Smooth muscle cell (in vitro differentiated cells): ENCODE measurements at regions not wholly inside any gene's neighbourhood (a gene's known extent, or its start where the extent isn't known, plus 50 kb on each side); places are given as distances from the start of the nearest gene placed in this dataset.

Experiments used
- DNase-seq: peaks from one replicate; lab custom pipeline; 2025; ENCODE audit not compliant: unreplicated experiment; lab: John Stamatoyannopoulos, UW
- H2AFZ ChIP-seq: fragments of 200-600 bp; sonication (generic); 2 replicates; pipeline ENCODE4 v1.6.0; 2016; ENCODE audit warnings: antibody characterized with exemption, low read depth, mild to moderate bottlenecking
- H3F3A ChIP-seq: fragments of 200-600 bp; sonication (generic); 2 replicates; pipeline ENCODE4 v1.6.0; 2017; ENCODE audit warnings: antibody characterized with exemption, low read depth
- H3K27ac ChIP-seq: fragments of 200-600 bp; sonication (generic); 2 replicates; pipeline ENCODE4 v1.5.1; 2016; ENCODE audit warnings: low read depth, mild to moderate bottlenecking
- H3K27me3 ChIP-seq: fragments of 200-600 bp; sonication (generic); 2 replicates; pipeline ENCODE4 v1.6.1; 2016; ENCODE audit warnings: low read depth, mild to moderate bottlenecking
- H3K36me3 ChIP-seq: fragments of 200-600 bp; sonication (generic); 2 replicates; pipeline ENCODE4 v1.5.1; 2016; ENCODE audit warnings: low read depth
- H3K4me1 ChIP-seq: fragments of 200-600 bp; sonication (generic); 2 replicates; pipeline ENCODE4 v1.5.1; 2016; ENCODE audit warnings: low read depth
- H3K4me2 ChIP-seq: fragments of 200-600 bp; sonication (generic); 2 replicates; pipeline ENCODE4 v1.6.0; 2016; ENCODE audit warnings: mild to moderate bottlenecking
- H3K4me3 ChIP-seq: fragments of 200-600 bp; sonication (generic); 2 replicates; pipeline ENCODE4 v1.5.1; 2016; ENCODE audit warnings: mild to moderate bottlenecking
- H3K79me2 ChIP-seq: fragments of 200-600 bp; sonication (generic); 2 replicates; pipeline ENCODE4 v1.6.0; 2016; ENCODE audit warnings: low read depth, mild to moderate bottlenecking
- H3K9ac ChIP-seq: fragments of 200-600 bp; sonication (generic); 2 replicates; pipeline ENCODE4 v1.6.0; 2016; ENCODE audit warnings: low read depth
- H3K9me3 ChIP-seq: fragments of 200-600 bp; sonication (generic); replicated peaks from 2 replicates; pipeline ENCODE4 v1.5.1; 2016; ENCODE audit warnings: low read depth
- H4K20me1 ChIP-seq: fragments of 200-600 bp; sonication (generic); 2 replicates; pipeline ENCODE4 v1.6.0; 2016; ENCODE audit warnings: low read depth
- WGBS: methylation state at CpG from one replicate; pipeline ENCODE4 v1.1.7; 2016; ENCODE audit warnings: low lambda C conversion rate; 5-methylcytosine and 5-hydroxymethylcytosine counted together
- TF ChIP-seq, protein P1 (sequence below): fragments of 200-600 bp; sonication (generic); IDR thresholded peaks from 2 replicates; pipeline ENCODE4 v1.5.1; 2017; ENCODE audit warnings: borderline replicate concordance, mild to moderate bottlenecking, antibody characterized with exemption; ENCODE audit not compliant: insufficient read depth, poor library complexity, severe bottlenecking

DNA sequence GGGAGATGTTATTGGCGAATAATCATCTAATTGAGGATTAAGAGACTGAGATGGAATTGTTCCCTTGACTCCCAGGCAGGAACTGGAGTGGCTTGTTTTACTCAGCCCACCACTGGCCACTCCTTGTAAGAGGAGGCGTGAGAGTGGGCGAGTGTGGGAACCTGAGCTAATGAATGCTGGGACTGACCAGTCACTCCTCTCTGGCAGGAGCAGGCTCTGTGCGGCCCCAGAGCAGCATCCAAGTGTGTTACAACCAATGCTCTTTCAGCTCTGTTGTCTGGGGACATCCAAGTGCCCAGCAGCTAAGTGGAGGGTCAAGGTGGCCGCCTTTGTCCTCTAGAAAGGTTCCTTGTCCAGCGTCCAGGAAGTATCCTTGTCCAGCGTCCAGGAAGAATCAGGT is 739.9 kb downstream of the CDH8 start:
- TF ChIP-seq, protein P1, sequence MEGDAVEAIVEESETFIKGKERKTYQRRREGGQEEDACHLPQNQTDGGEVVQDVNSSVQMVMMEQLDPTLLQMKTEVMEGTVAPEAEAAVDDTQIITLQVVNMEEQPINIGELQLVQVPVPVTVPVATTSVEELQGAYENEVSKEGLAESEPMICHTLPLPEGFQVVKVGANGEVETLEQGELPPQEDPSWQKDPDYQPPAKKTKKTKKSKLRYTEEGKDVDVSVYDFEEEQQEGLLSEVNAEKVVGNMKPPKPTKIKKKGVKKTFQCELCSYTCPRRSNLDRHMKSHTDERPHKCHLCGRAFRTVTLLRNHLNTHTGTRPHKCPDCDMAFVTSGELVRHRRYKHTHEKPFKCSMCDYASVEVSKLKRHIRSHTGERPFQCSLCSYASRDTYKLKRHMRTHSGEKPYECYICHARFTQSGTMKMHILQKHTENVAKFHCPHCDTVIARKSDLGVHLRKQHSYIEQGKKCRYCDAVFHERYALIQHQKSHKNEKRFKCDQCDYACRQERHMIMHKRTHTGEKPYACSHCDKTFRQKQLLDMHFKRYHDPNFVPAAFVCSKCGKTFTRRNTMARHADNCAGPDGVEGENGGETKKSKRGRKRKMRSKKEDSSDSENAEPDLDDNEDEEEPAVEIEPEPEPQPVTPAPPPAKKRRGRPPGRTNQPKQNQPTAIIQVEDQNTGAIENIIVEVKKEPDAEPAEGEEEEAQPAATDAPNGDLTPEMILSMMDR, result no peak
- Histone ChIP-seq H3K9ac (no peak overlapping the region), H3F3A (no peaks in the 10 kb centered on the region), H3K79me2 (no peaks in the 10 kb centered on the region), H4K20me1 (no peaks in the 10 kb centered on the region), H3K4me3 (no peak overlapping the region), H3K9me3 (no peaks in the 10 kb centered on the region), H2AFZ (no peak overlapping the region), H3K27ac (no peak overlapping the region), H3K4me1 (no peaks in the 10 kb centered on the region), H3K36me3 (no peaks in the 10 kb centered on the region), H3K4me2 (no peak overlapping the region), H3K27me3 (no peaks in the 10 kb centered on the region)
- 95% methylated on average over 7 of the region's 7 CpGs for WGBS
- DNase-seq, result no peak

DNA sequence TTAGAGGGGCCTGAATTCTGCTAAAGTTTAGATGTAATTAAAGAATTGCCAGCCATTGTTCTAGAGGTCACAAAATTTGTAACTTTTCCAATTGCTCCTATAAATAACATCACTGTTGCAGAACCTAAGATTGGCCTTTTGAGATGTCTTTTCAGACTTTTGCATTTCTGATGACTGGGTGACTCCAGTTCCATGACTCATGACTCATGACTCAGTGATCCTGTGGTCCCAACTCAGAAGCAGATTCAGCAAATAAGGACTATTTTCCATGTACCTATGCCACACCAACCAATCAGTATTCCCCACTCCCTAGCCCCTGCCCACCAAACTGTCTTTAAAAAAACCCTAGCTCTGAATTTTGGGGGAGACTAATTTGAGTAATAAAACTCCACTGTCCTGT is 740.9 kb downstream of the CDH8 start:
- no peaks in the 10 kb centered on the region for H4K20me1 ChIP-seq
- H3K36me3 ChIP-seq, result no peaks in the 10 kb centered on the region
- H3K79me2 ChIP-seq, result no peaks in the 10 kb centered on the region
- no peaks in the 10 kb centered on the region for H3F3A ChIP-seq
- no peaks in the 10 kb centered on the region for H3K27me3 ChIP-seq
- no peak overlapping the region for H3K27ac ChIP-seq
- H3K9ac ChIP-seq, result no peak overlapping the region
- no peak overlapping the region for H3K4me3 ChIP-seq
- H3K9me3 ChIP-seq, result no peaks in the 10 kb centered on the region
- H3K4me1 ChIP-seq, result no peaks in the 10 kb centered on the region
- TF ChIP-seq, protein P1, result no peak
- no peak overlapping the region for H3K4me2 ChIP-seq
- DNase-seq, result no peak
- no peak overlapping the region for H2AFZ ChIP-seq

- TF ChIP-seq, protein P1, result no peak
- WGBS, result 83% methylated on average over 2 of the region's 2 CpGs
Measured at GRCh38 chr16:61289141-61289540, 747.1 kb downstream of the CDH8 start.

DNA sequence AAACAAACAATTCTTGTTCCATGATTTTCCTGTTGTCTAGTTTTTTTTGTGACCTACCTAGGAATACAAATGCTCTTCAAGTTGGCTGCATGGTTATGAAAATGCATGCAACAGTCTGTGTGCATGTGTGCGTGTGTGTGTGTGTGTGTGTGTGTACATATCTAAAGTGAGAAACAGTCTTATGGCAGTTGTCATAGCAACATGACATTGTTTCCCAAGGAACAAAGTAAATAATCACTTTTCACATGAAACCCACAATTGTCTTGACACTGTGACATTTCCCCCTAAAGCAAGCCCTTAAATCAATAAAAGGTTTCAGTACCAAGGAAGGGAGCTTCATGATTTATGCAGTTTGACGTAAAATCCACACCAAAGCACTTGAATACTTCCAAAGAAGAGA is 758.4 kb downstream of the CDH8 start:
- H3K4me1 ChIP-seq, result no peaks in the 10 kb centered on the region
- 88% methylated on average over 2 of the region's 2 CpGs for WGBS
- no peak overlapping the region for H3K27ac ChIP-seq
- TF ChIP-seq, protein P1, result no peak
- H4K20me1 ChIP-seq, result no peaks in the 10 kb centered on the region
- H2AFZ ChIP-seq, result no peak overlapping the region
- DNase-seq, result no peak
- H3K79me2 ChIP-seq, result no peaks in the 10 kb centered on the region
- no peak overlapping the region for H3K9ac ChIP-seq
- no peaks in the 10 kb centered on the region for H3K27me3 ChIP-seq
- no peaks in the 10 kb centered on the region for H3K9me3 ChIP-seq
- H3F3A ChIP-seq, result no peaks in the 10 kb centered on the region
- no peaks in the 10 kb centered on the region for H3K36me3 ChIP-seq
- H3K4me2 ChIP-seq, result no peak overlapping the region
- no peak overlapping the region for H3K4me3 ChIP-seq

More at GRCh38 chr16:61289141-61289540, 747.1 kb downstream of the CDH8 start:
- no peaks in the 10 kb centered on the region for H4K20me1 ChIP-seq
- no peaks in the 10 kb centered on the region for H3K27me3 ChIP-seq
- peaks cover 4% of the 10 kb centered on the region for H3K4me1 ChIP-seq
- no peak overlapping the region for H3K4me3 ChIP-seq
- H2AFZ ChIP-seq, result peak overlapping the region; percentile 24
- H3K9me3 ChIP-seq, result no peaks in the 10 kb centered on the region
- no peak overlapping the region for H3K9ac ChIP-seq
- H3K36me3 ChIP-seq, result no peaks in the 10 kb centered on the region
- no peak for DNase-seq
- no peaks in the 10 kb centered on the region for H3F3A ChIP-seq
- H3K4me2 ChIP-seq, result no peak overlapping the region
- no peaks in the 10 kb centered on the region for H3K79me2 ChIP-seq
- no peak overlapping the region for H3K27ac ChIP-seq
